ENCODE measurements at regions not wholly inside any gene's neighbourhood (a gene's known extent, or its start where the extent isn't known, plus 50 kb on each side); places are given as distances from the start of the nearest gene placed in this dataset.
"Not testable (repeated sequence)": the region's sequence is repeated elsewhere in the genome, so short reads cannot be mapped to it uniquely, and the experiment has no call there.

GRCh38 chr22:25492841-25493734, 71.4 kb upstream of the GRK3 start:
- DNase-seq, result no peak

GRCh38 chr22:25493794-25494193, 70.7 kb upstream of the GRK3 start:
- DNase-seq, result no peak

- no peak for DNase-seq
Measured at GRCh38 chr22:25494774-25495173, 69.7 kb upstream of the GRK3 start.

- DNase-seq, result no peak
Measured at GRCh38 chr22:25495285-25495684, 69.2 kb upstream of the GRK3 start.

GRCh38 chr22:25496396-25497064, 67.9 kb upstream of the GRK3 start:
- no peak for DNase-seq

GRCh38 chr22:25497181-25497641, 67.3 kb upstream of the GRK3 start:
- DNase-seq, result no peak

- DNase-seq, result no peak
Measured at GRCh38 chr22:25497716-25498115, 66.8 kb upstream of the GRK3 start.

- not testable (repeated sequence) for DNase-seq
Measured at GRCh38 chr22:25500671-25501070, 63.8 kb upstream of the GRK3 start.

- DNase-seq, result not testable (repeated sequence)
Measured at GRCh38 chr22:25504017-25504416, 60.5 kb upstream of the GRK3 start.

GRCh38 chr22:25508161-25508560, 56.3 kb upstream of the GRK3 start:
- DNase-seq, result no peak

- no peak for DNase-seq
Measured at GRCh38 chr22:25508761-25509321, 55.6 kb upstream of the GRK3 start.

GRCh38 chr22:25509374-25509791, 55.1 kb upstream of the GRK3 start:
- DNase-seq, result no peak

- DNase-seq, result no peak
Measured at GRCh38 chr22:25510876-25511275, 53.6 kb upstream of the GRK3 start.

- no peak for DNase-seq
Measured at GRCh38 chr22:25511725-25512124, 52.8 kb upstream of the GRK3 start.

- no peak for DNase-seq
Measured at GRCh38 chr22:25514436-25515180, 49.9 kb upstream of the GRK3 start.

Measured in stimulated activated CD4-positive, alpha-beta T cell treated with anti-CD3 and anti-CD28 coated beads, Interleukin-4, amount 100 ng/mL, for 24 hours (primary cell).